ENCODE measurements at regions not wholly inside any gene's neighbourhood (a gene's known extent, or its start where the extent isn't known, plus 50 kb on each side); places are given as distances from the start of the nearest gene placed in this dataset.
"Not testable (repeated sequence)": the region's sequence is repeated elsewhere in the genome, so short reads cannot be mapped to it uniquely, and the experiment has no call there.

- Histone ChIP-seq H3K36me3 (ENCODE audit: insufficient read depth, low read length) (no peaks in the 10 kb centered on the region), H3K4me3 (no peak overlapping the region), H3K9ac (ENCODE audit: insufficient read length) (no peak overlapping the region), H3K9me3 (ENCODE audit: low read depth, low read length) (no peaks in the 10 kb centered on the region), H3K27ac (no peak overlapping the region)
- no peak for DNase-seq (ENCODE audit: low read depth, low spot score)
- no peak for TF ChIP-seq EZH2 (IDR thresholded peaks at IDR 0.05)
- TF ChIP-seq FOXP2 (optimal IDR thresholded peaks at IDR 0.05; ENCODE audit: control extremely low read depth, extremely low read length, insufficient read depth) = no peak
- no peak for TF ChIP-seq POLR2AphosphoS5 (IDR thresholded peaks at IDR 0.05; ENCODE audit: borderline replicate concordance, low read depth, low read length)
Measured at GRCh38 chr1:96552451-96552850, 169.1 kb upstream of the PTBP2 start.

- no peaks in the 10 kb centered on the region for H3K36me3 ChIP-seq (ENCODE audit: insufficient read depth, low read length)
- no peaks in the 10 kb centered on the region for H3K9me3 ChIP-seq (ENCODE audit: low read depth, low read length)
- H3K4me3 ChIP-seq = no peak overlapping the region
- TF ChIP-seq FOXP2 (optimal IDR thresholded peaks at IDR 0.05; ENCODE audit: control extremely low read depth, extremely low read length, insufficient read depth) (no peak), POLR2AphosphoS5 (IDR thresholded peaks at IDR 0.05; ENCODE audit: borderline replicate concordance, low read depth, low read length) (no peak), EZH2 (IDR thresholded peaks at IDR 0.05) (no peak)
- no peak overlapping the region for H3K27ac ChIP-seq
- DNase-seq (ENCODE audit: low read depth, low spot score) = no peak
- H3K9ac ChIP-seq (ENCODE audit: insufficient read length) = no peak overlapping the region
Measured at GRCh38 chr1:96553811-96554210, 167.8 kb upstream of the PTBP2 start.

DNA sequence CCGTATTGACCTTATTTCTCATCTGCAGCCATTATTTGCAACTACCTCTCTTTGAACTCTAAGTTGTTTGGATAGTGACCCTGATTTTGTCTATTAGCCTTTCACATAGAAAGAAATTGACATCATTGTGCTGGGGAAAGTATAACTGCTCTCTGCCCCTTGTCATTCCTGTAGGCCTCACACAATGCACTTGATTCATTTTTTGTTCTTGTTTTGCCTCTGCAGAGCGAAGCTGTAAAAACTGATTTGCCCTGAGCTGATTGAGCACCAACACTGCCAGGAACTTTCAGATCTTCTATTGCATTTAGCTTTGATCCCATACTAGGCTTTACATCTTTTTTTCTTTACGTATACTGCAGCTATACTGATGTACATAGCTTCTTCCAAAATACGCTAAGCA, 167.2 kb upstream of the PTBP2 start:
- Histone ChIP-seq H3K4me3 (no peak overlapping the region), H3K36me3 (ENCODE audit: insufficient read depth, low read length) (no peaks in the 10 kb centered on the region), H3K9me3 (ENCODE audit: low read depth, low read length) (no peaks in the 10 kb centered on the region), H3K27ac (no peak overlapping the region), H3K9ac (ENCODE audit: insufficient read length) (no peak overlapping the region)
- TF ChIP-seq EZH2 (IDR thresholded peaks at IDR 0.05) = no peak
- TF ChIP-seq POLR2AphosphoS5 (IDR thresholded peaks at IDR 0.05; ENCODE audit: borderline replicate concordance, low read depth, low read length) = no peak
- TF ChIP-seq FOXP2 (optimal IDR thresholded peaks at IDR 0.05; ENCODE audit: control extremely low read depth, extremely low read length, insufficient read depth) = no peak
- no peak for DNase-seq (ENCODE audit: low read depth, low spot score)

GRCh38 chr1:96557336-96557735, 164.2 kb upstream of the PTBP2 start:
- H3K9me3 ChIP-seq (ENCODE audit: low read depth, low read length) = no peaks in the 10 kb centered on the region
- no peak overlapping the region for H3K9ac ChIP-seq (ENCODE audit: insufficient read length)
- H3K36me3 ChIP-seq (ENCODE audit: insufficient read depth, low read length) = no peaks in the 10 kb centered on the region
- no peak overlapping the region for H3K27ac ChIP-seq
- TF ChIP-seq POLR2AphosphoS5 (IDR thresholded peaks at IDR 0.05; ENCODE audit: borderline replicate concordance, low read depth, low read length) (no peak), EZH2 (IDR thresholded peaks at IDR 0.05) (no peak), FOXP2 (optimal IDR thresholded peaks at IDR 0.05; ENCODE audit: control extremely low read depth, extremely low read length, insufficient read depth) (no peak)
- no peak for DNase-seq (ENCODE audit: low read depth, low spot score)
- no peak overlapping the region for H3K4me3 ChIP-seq

- Histone ChIP-seq H3K9ac (ENCODE audit: insufficient read length) (no peak overlapping the region), H3K9me3 (ENCODE audit: low read depth, low read length) (no peaks in the 10 kb centered on the region), H3K27ac (no peak overlapping the region), H3K4me3 (no peak overlapping the region), H3K36me3 (ENCODE audit: insufficient read depth, low read length) (no peaks in the 10 kb centered on the region)
- no peak for DNase-seq (ENCODE audit: low read depth, low spot score)
- no peak for TF ChIP-seq POLR2AphosphoS5 (IDR thresholded peaks at IDR 0.05; ENCODE audit: borderline replicate concordance, low read depth, low read length)
- no peak for TF ChIP-seq EZH2 (IDR thresholded peaks at IDR 0.05)
- TF ChIP-seq FOXP2 (optimal IDR thresholded peaks at IDR 0.05; ENCODE audit: control extremely low read depth, extremely low read length, insufficient read depth) = no peak
Measured at GRCh38 chr1:96558635-96559034, 162.9 kb upstream of the PTBP2 start.

- Histone ChIP-seq H3K4me3 (no peak overlapping the region), H3K36me3 (ENCODE audit: insufficient read depth, low read length) (no peaks in the 10 kb centered on the region), H3K27ac (no peak overlapping the region), H3K9ac (ENCODE audit: insufficient read length) (no peak overlapping the region), H3K9me3 (ENCODE audit: low read depth, low read length) (no peaks in the 10 kb centered on the region)
- no peak for DNase-seq (ENCODE audit: low read depth, low spot score)
- no peak for TF ChIP-seq FOXP2 (optimal IDR thresholded peaks at IDR 0.05; ENCODE audit: control extremely low read depth, extremely low read length, insufficient read depth)
- no peak for TF ChIP-seq POLR2AphosphoS5 (IDR thresholded peaks at IDR 0.05; ENCODE audit: borderline replicate concordance, low read depth, low read length)
- no peak for TF ChIP-seq EZH2 (IDR thresholded peaks at IDR 0.05)
Measured at GRCh38 chr1:96559181-96559580, 162.4 kb upstream of the PTBP2 start.

- DNase-seq (ENCODE audit: low read depth, low spot score) = no peak
- Histone ChIP-seq H3K36me3 (ENCODE audit: insufficient read depth, low read length) (no peaks in the 10 kb centered on the region), H3K9me3 (ENCODE audit: low read depth, low read length) (no peaks in the 10 kb centered on the region), H3K27ac (no peak overlapping the region), H3K9ac (ENCODE audit: insufficient read length) (no peak overlapping the region), H3K4me3 (no peak overlapping the region)
- TF ChIP-seq EZH2 (IDR thresholded peaks at IDR 0.05) (no peak), FOXP2 (optimal IDR thresholded peaks at IDR 0.05; ENCODE audit: control extremely low read depth, extremely low read length, insufficient read depth) (no peak), POLR2AphosphoS5 (IDR thresholded peaks at IDR 0.05; ENCODE audit: borderline replicate concordance, low read depth, low read length) (no peak)
Measured at GRCh38 chr1:96559707-96560596, 161.6 kb upstream of the PTBP2 start.

DNA sequence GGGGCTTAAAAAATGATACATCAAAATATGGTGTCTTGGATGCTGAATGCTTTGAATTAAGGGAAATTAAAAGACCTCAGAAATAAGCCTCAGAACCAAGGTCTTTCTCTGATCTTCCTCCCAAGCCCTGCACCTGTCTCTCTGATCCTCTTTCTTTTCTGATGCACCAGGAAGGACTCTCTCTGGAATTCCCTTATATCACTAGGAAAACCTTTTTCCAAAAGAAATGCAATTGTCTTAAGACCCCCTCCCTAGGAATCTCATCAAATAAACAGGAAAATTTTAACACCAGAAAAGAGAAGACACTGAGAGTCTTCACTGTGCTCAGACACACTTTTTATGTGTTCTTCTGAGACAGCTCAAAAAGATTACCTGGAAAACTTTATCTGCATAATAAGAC, 159.5 kb upstream of the PTBP2 start:
- Histone ChIP-seq H3K9ac (ENCODE audit: insufficient read length) (no peak overlapping the region), H3K4me3 (no peak overlapping the region), H3K36me3 (ENCODE audit: insufficient read depth, low read length) (no peaks in the 10 kb centered on the region), H3K9me3 (ENCODE audit: low read depth, low read length) (no peaks in the 10 kb centered on the region), H3K27ac (no peak overlapping the region)
- TF ChIP-seq FOXP2 (optimal IDR thresholded peaks at IDR 0.05; ENCODE audit: control extremely low read depth, extremely low read length, insufficient read depth) (no peak), POLR2AphosphoS5 (IDR thresholded peaks at IDR 0.05; ENCODE audit: borderline replicate concordance, low read depth, low read length) (no peak), EZH2 (IDR thresholded peaks at IDR 0.05) (no peak)
- no peak for DNase-seq (ENCODE audit: low read depth, low spot score)

- not testable (repeated sequence) for DNase-seq (ENCODE audit: low read depth, low spot score); H3K9me3 ChIP-seq (ENCODE audit: low read depth, low read length); H3K27ac ChIP-seq; H3K36me3 ChIP-seq (ENCODE audit: insufficient read depth, low read length); H3K9ac ChIP-seq (ENCODE audit: insufficient read length); H3K4me3 ChIP-seq
Measured at GRCh38 chr1:96564401-96564800, 157.2 kb upstream of the PTBP2 start.

All from SK-N-MC (cell line).